ENCODE measurements at regions not wholly inside any gene's neighbourhood (a gene's known extent, or its start where the extent isn't known, plus 50 kb on each side); places are given as distances from the start of the nearest gene placed in this dataset.

DNA sequence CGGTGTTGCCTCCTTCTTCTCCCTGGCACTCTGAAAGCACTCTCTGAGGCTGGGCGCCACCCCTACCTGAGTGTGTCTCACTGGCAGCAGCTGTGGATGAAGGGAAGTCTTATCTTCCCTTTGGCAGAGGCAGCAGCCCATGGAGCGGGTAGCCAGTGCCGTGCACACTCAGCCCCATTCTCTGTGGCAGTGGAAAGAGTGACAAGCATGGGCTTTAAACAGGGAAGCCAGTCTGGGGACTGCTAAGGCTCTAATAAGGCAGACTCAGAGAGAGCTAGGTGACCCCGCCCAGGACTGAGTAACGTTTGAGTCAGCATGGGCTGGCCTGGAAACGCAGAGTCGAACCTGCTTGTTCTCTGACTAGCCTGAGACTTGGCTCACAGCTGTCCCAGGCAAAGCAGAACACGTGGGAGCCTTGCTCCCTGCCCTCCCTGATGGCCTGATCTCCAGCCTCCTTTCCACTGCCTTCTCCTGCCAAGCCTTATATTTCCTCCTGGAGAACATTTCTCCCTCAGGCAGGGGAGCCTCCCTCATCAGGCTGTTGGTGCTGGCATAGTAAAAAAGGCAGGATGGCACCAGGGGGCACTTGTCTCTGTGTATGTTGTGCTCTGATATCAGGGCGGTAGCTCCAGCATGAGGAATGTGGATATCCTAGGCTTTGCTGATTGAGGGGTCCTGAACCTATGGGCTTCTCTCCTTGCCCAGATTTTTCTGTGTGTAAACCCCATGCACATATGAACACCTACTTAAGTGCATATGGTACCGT, 93.9 kb upstream of the LGALSL start:
- no peaks in the 10 kb centered on the region for H3K27me3 ChIP-seq
- H3K9me3 ChIP-seq = no peaks in the 10 kb centered on the region
- no peak for TF ChIP-seq Cebpa-rat (IDR thresholded peaks at IDR 0.05)
- peak overlapping the region; percentile 59 for H3K4me2 ChIP-seq
- no peaks in the 10 kb centered on the region for H3K36me3 ChIP-seq
- H3K27ac ChIP-seq = no peak overlapping the region; the same call in 1 of the 2 replicates
- peaks cover 24% of the 10 kb centered on the region for H3K4me1 ChIP-seq
- H3K9ac ChIP-seq = no peak overlapping the region
- no peak overlapping the region for H3K4me3 ChIP-seq
- H4K20me1 ChIP-seq = no peaks in the 10 kb centered on the region

- peak overlapping the region; percentile 17; the same call in 1 of the 2 replicates for H3K4me2 ChIP-seq
These were observed 92.6 kb upstream of the LGALSL start for GRCh38 chr2:64361151-64361938.

GRCh38 chr2:64362562-64363026, 91.4 kb upstream of the LGALSL start:
- H3K36me3 ChIP-seq = no peaks in the 10 kb centered on the region
- H3K4me1 ChIP-seq = peaks cover 22% of the 10 kb centered on the region
- H3K4me3 ChIP-seq = no peak overlapping the region
- no peaks in the 10 kb centered on the region for H4K20me1 ChIP-seq
- TF ChIP-seq Cebpa-rat (IDR thresholded peaks at IDR 0.05) = no peak
- H3K9me3 ChIP-seq = no peaks in the 10 kb centered on the region
- H3K9ac ChIP-seq = no peak overlapping the region
- no peaks in the 10 kb centered on the region for H3K27me3 ChIP-seq
- H3K27ac ChIP-seq = no peak overlapping the region
- H3K4me2 ChIP-seq = no peak overlapping the region

More at GRCh38 chr2:64361151-64361938, 92.6 kb upstream of the LGALSL start:
- Histone ChIP-seq H3K9ac (no peak overlapping the region), H3K4me3 (no peak overlapping the region), H3K9me3 (no peaks in the 10 kb centered on the region), H3K27me3 (no peaks in the 10 kb centered on the region), H3K4me1 (peaks cover 22% of the 10 kb centered on the region), H3K27ac (no peak overlapping the region), H3K36me3 (no peaks in the 10 kb centered on the region), H4K20me1 (no peaks in the 10 kb centered on the region)
- no peak for TF ChIP-seq Cebpa-rat (IDR thresholded peaks at IDR 0.05)

- TF ChIP-seq Cebpa-rat (IDR thresholded peaks at IDR 0.05) = no peak
- Histone ChIP-seq H3K27ac (no peak overlapping the region), H3K36me3 (no peaks in the 10 kb centered on the region)
These were observed 90.8 kb upstream of the LGALSL start for GRCh38 chr2:64363140-64363539.

DNA sequence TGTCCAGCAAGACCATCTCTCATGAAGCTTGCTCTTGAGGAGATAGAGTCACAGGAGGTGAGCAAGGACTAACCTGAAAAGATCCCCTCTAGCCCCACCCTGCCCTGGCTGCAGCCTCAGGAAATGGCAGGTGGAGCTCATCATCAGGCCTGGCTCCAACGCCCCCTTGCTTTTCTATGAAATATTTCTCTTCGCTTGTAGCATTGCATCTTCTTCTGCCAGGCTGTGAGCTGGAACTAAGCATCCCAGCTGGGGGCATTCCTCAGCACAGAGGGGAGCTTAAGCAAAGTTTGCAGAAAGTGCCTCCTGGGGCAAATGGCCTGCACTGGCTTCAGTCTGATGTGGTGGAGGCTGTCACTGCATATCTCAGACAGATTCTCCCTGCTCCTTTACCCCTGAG, 90.1 kb upstream of the LGALSL start:
- Histone ChIP-seq H3K27ac (no peak overlapping the region), H3K9ac (no peak overlapping the region), H3K4me3 (no peak overlapping the region), H3K9me3 (no peaks in the 10 kb centered on the region), H3K27me3 (no peaks in the 10 kb centered on the region), H3K4me2 (no peak overlapping the region), H3K4me1 (peaks cover 22% of the 10 kb centered on the region), H3K36me3 (no peaks in the 10 kb centered on the region), H4K20me1 (no peaks in the 10 kb centered on the region)
- TF ChIP-seq Cebpa-rat (IDR thresholded peaks at IDR 0.05) = no peak

More at GRCh38 chr2:64363140-64363539, 90.8 kb upstream of the LGALSL start:
- H3K4me2 ChIP-seq = no peak overlapping the region
- H3K9ac ChIP-seq = no peak overlapping the region
- no peaks in the 10 kb centered on the region for H3K9me3 ChIP-seq
- H3K4me3 ChIP-seq = no peak overlapping the region
- no peaks in the 10 kb centered on the region for H4K20me1 ChIP-seq
- H3K27me3 ChIP-seq = no peaks in the 10 kb centered on the region
- H3K4me1 ChIP-seq = peaks cover 22% of the 10 kb centered on the region

DNA sequence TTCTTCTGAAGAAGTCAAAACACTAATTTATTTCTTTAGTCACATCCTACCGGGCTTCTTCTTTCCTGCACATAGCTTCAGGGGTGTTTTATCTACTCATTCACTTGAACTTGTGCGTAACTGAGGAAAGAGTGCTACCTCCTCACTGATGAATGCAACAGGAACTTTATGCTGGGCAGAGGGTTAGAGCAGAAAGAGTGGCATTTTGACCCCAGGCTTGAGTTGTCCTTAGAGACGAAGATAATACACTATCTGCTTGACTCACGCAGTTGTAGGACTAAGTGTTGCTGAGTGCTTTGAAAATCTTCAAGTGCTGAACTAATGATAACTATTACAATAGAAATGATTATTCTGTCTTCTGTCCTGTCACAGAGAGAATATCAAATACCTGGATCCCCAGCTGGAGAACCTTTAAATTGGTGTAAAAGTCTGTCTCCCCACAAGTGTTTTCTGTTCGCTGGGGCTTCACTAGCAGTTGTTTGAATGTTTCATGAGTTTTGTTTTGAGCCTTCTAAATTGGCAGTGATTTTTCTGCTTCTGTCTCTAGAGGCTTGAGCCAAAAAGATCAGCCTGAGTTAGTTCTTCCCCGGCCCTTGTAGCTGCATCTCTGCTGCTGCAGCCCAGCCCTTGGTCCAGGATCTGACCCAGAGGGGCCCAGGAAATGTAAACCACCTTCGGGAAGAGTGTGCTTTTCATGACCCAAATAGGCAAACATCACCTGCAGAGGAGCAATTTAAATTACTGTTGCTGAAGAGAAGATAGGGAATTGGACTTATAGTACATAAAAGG, 86.3 kb upstream of the LGALSL start:
- Histone ChIP-seq H3K4me1 (no peaks in the 10 kb centered on the region), H3K36me3 (no peaks in the 10 kb centered on the region), H3K9ac (no peak overlapping the region), H3K4me2 (no peak overlapping the region), H4K20me1 (no peaks in the 10 kb centered on the region), H3K4me3 (no peak overlapping the region), H3K9me3 (no peaks in the 10 kb centered on the region), H3K27ac (no peak overlapping the region), H3K27me3 (no peaks in the 10 kb centered on the region)
- TF ChIP-seq Cebpa-rat (IDR thresholded peaks at IDR 0.05) = no peak

DNA sequence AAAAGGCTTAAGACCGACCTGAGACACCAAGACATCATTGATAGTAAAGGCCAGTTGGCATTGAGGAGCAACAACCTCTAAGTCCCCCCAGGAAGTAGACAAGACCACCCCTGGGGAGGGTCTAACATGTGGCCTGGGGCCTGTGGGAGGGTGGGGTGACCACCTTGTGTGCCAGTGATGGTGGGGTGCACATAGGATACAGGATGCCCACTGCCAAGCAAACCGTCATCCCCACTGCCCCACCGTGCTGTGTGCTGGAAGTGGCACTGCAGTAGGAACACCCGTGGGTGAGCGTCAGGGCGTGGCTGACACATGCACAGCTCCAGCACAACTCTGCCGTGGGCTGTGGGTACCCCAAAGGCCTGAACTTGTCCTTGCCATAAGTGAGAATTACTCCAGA, 84.3 kb upstream of the LGALSL start:
- Histone ChIP-seq H3K4me3 (no peak overlapping the region), H3K9ac (no peak overlapping the region), H3K36me3 (no peaks in the 10 kb centered on the region), H3K27me3 (no peaks in the 10 kb centered on the region), H3K4me2 (no peak overlapping the region), H3K27ac (no peak overlapping the region), H4K20me1 (no peaks in the 10 kb centered on the region), H3K4me1 (no peaks in the 10 kb centered on the region), H3K9me3 (no peaks in the 10 kb centered on the region)
- no peak for TF ChIP-seq Cebpa-rat (IDR thresholded peaks at IDR 0.05)

DNA sequence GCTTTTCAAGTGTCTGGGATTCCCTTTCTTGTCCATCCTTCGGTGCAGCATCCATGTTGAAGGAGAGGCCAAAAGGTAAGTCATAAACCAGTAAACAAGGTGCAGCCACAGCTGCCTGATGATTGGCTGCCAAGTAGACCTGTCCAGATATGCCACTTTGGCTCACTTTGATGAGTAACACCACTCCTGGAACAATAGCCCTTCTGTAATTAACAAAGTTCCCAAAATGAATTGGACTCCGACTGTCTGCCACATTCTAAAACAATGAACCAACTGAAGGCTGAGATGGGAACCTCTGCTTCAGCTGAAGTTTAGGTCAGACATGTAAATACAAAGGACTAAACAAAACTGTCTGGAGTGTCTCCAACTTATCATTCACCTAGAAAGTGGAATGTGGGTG, 82.2 kb upstream of the LGALSL start:
- Histone ChIP-seq H3K4me1 (no peaks in the 10 kb centered on the region), H3K9me3 (no peaks in the 10 kb centered on the region), H3K4me3 (no peak overlapping the region), H3K27ac (no peak overlapping the region), H3K4me2 (no peak overlapping the region), H3K36me3 (no peaks in the 10 kb centered on the region), H3K27me3 (no peaks in the 10 kb centered on the region), H3K9ac (no peak overlapping the region), H4K20me1 (no peaks in the 10 kb centered on the region)
- no peak for TF ChIP-seq Cebpa-rat (IDR thresholded peaks at IDR 0.05)

GRCh38 chr2:64374686-64375085, 79.3 kb upstream of the LGALSL start:
- no peak overlapping the region for H3K4me3 ChIP-seq
- H3K4me2 ChIP-seq = no peak overlapping the region
- no peak for TF ChIP-seq Cebpa-rat (IDR thresholded peaks at IDR 0.05)
- H3K9ac ChIP-seq = no peak overlapping the region
- no peaks in the 10 kb centered on the region for H3K27me3 ChIP-seq
- no peaks in the 10 kb centered on the region for H4K20me1 ChIP-seq
- no peak overlapping the region for H3K27ac ChIP-seq
- H3K4me1 ChIP-seq = no peaks in the 10 kb centered on the region
- H3K9me3 ChIP-seq = no peaks in the 10 kb centered on the region
- H3K36me3 ChIP-seq = no peaks in the 10 kb centered on the region

Measured in BLaER1 (cell line).